Tibial artery (tissue), 4 donors: ENCODE measurements at regions not wholly inside any gene's neighbourhood (a gene's known extent, or its start where the extent isn't known, plus 50 kb on each side); places are given as distances from the start of the nearest gene placed in this dataset.

ENCODE experiments used
- DNase-seq, 2 donors: peaks; one replicate each; pipeline ENCODE4 v3.0.0-alpha.2; 2019
- H3K27ac ChIP-seq, 2 donors: fragments of 200-600 bp; sonication (generic) in 1 of 2; 1 replicate in 1 of 2; 2 replicates in 1 of 2; pipeline ENCODE4 v1.5.1; 2018 to 2019; ENCODE audit warnings: mild to moderate bottlenecking in 1 of 2
- H3K27me3 ChIP-seq, 2 donors: fragments of 200-600 bp; sonication (generic) in 1 of 2; one replicate each; pipeline versions ENCODE4 v1.5.1 to v1.6.0; 2016 to 2019
- H3K36me3 ChIP-seq, 3 donors: fragments of 200-600 bp; sonication (generic) in 2 of 3; one replicate each; pipeline ENCODE4 v1.5.1; 2016 to 2019; ENCODE audit warnings: mild to moderate bottlenecking in 2 of 3
- H3K4me1 ChIP-seq, 4 donors: fragments of 200-600 bp; sonication (generic) in 2 of 4; 1 replicate in 3 of 4; 2 replicates in 1 of 4; pipeline ENCODE4 v1.5.1; 2016 to 2019
- H3K4me3 ChIP-seq, 2 donors: fragments of 200-600 bp; sonication (generic) in 1 of 2; 1 replicate in 1 of 2; 2 replicates in 1 of 2; pipeline ENCODE4 v1.5.1; 2018 to 2019; ENCODE audit warnings: mild to moderate bottlenecking in 2 of 2
- H3K9me3 ChIP-seq, 3 donors: fragments of 200-600 bp; sonication (generic) in 1 of 3; one replicate each; pipeline ENCODE4 v1.5.1; 2016 to 2019
- CTCF ChIP-seq, 2 experiments: fragments of 200-600 bp in 1 of 2; fragments of 450-650 bp in 1 of 2; IDR thresholded peaks; one replicate each; pipeline ENCODE4 v1.5.1; 2017 to 2019; ENCODE audit warnings: antibody characterized with exemption in 2 of 2, mild to moderate bottlenecking in 1 of 2, moderate library complexity in 1 of 2
- intact Hi-C: fragments of 100-400 bp; cut with DNase I; formaldehyde crosslinking; loops from one replicate; pipeline ENCODE4 v1.15.0; 2023; ENCODE audit warnings: low total_unique reads

GRCh38 chr4:119733431-119733830, 104.8 kb upstream of the PDE5A start:
- DNase-seq = no peak
- H3K27me3 ChIP-seq = no peaks in the 10 kb centered on the region
- intact Hi-C loops = loop anchor here (10.0 kb wide), 1 partner anchor 749 kb away; no protein-coding TSS in a partner anchor
- TF ChIP-seq CTCF (IDR thresholded peaks at IDR 0.05) = no peak
- H3K9me3 ChIP-seq = no peaks in the 10 kb centered on the region
- peaks cover 0 to 96% (median 51%) of the 10 kb centered on the region in 4 donors for H3K4me1 ChIP-seq
- peak overlapping the region; percentile 68 to 75 for H3K27ac ChIP-seq
- no peaks in the 10 kb centered on the region for H3K36me3 ChIP-seq
- H3K4me3 ChIP-seq = no peak overlapping the region

- Histone ChIP-seq H3K27ac (peak overlapping the region; percentile 59 to 68), H3K4me3 (no peak overlapping the region), H3K4me1 (peaks cover 0 to 92% (median 53%) of the 10 kb centered on the region in 4 donors), H3K9me3 (no peaks in the 10 kb centered on the region), H3K36me3 (no peaks in the 10 kb centered on the region), H3K27me3 (no peaks in the 10 kb centered on the region)
- intact Hi-C loops = loop anchor here (10.0 kb wide), 1 partner anchor 747 kb away; no protein-coding TSS in a partner anchor
- no peak for TF ChIP-seq CTCF (IDR thresholded peaks at IDR 0.05)
- no peak for DNase-seq
Observed at GRCh38 chr4:119731778-119732177, 103.2 kb upstream of the PDE5A start.

- intact Hi-C loops = loop anchor here (10.0 kb wide), 1 partner anchor 746 kb away; no protein-coding TSS in a partner anchor
- DNase-seq = no peak
- no peaks in the 10 kb centered on the region for H3K9me3 ChIP-seq
- H3K27me3 ChIP-seq = no peaks in the 10 kb centered on the region
- H3K4me3 ChIP-seq = no peak overlapping the region
- no peaks in the 10 kb centered on the region for H3K36me3 ChIP-seq
- peaks cover 0 to 92% (median 55%) of the 10 kb centered on the region in 4 donors for H3K4me1 ChIP-seq
- no peak for TF ChIP-seq CTCF (IDR thresholded peaks at IDR 0.05)
- H3K27ac ChIP-seq = peak overlapping the region; percentile 59 to 68
Observed at GRCh38 chr4:119731146-119731742, 102.6 kb upstream of the PDE5A start.

- peak overlapping the region; percentile 59 to 68 for H3K27ac ChIP-seq
Observed at GRCh38 chr4:119730671-119730950, 102.0 kb upstream of the PDE5A start.

GRCh38 chr4:119729835-119730670, 101.4 kb upstream of the PDE5A start:
- Histone ChIP-seq H3K27me3 (no peaks in the 10 kb centered on the region), H3K4me3 (no peak overlapping the region), H3K27ac (peak overlapping the region; percentile 59 to 68), H3K36me3 (no peaks in the 10 kb centered on the region), H3K4me1 (peaks cover 0 to 92% (median 64%) of the 10 kb centered on the region in 4 donors), H3K9me3 (no peaks in the 10 kb centered on the region)
- peak in 1 of 2 experiments; percentile 12 for TF ChIP-seq CTCF (IDR thresholded peaks at IDR 0.05)
- intact Hi-C loops = loop anchor here (10.0 kb wide), 1 partner anchor 745 kb away; no protein-coding TSS in a partner anchor
- DNase-seq = peak; percentile 43 to 84

More at GRCh38 chr4:119730671-119730950, 102.0 kb upstream of the PDE5A start:
- Histone ChIP-seq H3K27me3 (no peaks in the 10 kb centered on the region), H3K9me3 (no peaks in the 10 kb centered on the region), H3K4me3 (no peak overlapping the region), H3K36me3 (no peaks in the 10 kb centered on the region), H3K4me1 (peaks cover 0 to 92% (median 61%) of the 10 kb centered on the region in 4 donors)
- TF ChIP-seq CTCF (IDR thresholded peaks at IDR 0.05) = no peak
- intact Hi-C loops = loop anchor here (10.0 kb wide), 1 partner anchor 746 kb away; no protein-coding TSS in a partner anchor
- no peak for DNase-seq
